Mucosa of descending colon (tissue), 3 donors: ENCODE measurements at regions not wholly inside any gene's neighbourhood (a gene's known extent, or its start where the extent isn't known, plus 50 kb on each side); places are given as distances from the start of the nearest gene placed in this dataset.

Source experiments
- ATAC-seq: fragments of 200-7000 bp; cut with Tn5 transposase; one replicate; pipeline ENCODE4 v1.9.1; 2020; ENCODE audit warnings: mild to moderate bottlenecking, moderate library complexity
- DNase-seq, 3 donors: peaks; one replicate each; pipeline ENCODE4 v3.0.0-alpha.2; 2020
- H3K36me3 ChIP-seq: fragments of 200-600 bp; one replicate; pipeline ENCODE4 v1.8.0; 2021; ENCODE audit warnings: low read depth, mild to moderate bottlenecking
- H3K4me1 ChIP-seq: fragments of 200-600 bp; one replicate; pipeline ENCODE4 v1.8.0; 2021; ENCODE audit warnings: low read depth, mild to moderate bottlenecking
- H3K4me3 ChIP-seq: fragments of 200-600 bp; one replicate; pipeline ENCODE4 v1.8.0; 2021; ENCODE audit warnings: mild to moderate bottlenecking
- H3K9me3 ChIP-seq: fragments of 200-600 bp; one replicate; pipeline ENCODE4 v1.8.0; 2021; ENCODE audit warnings: mild to moderate bottlenecking
- CTCF ChIP-seq: fragments of 200-600 bp; IDR thresholded peaks from one replicate; pipeline ENCODE4 v1.8.0; 2022; ENCODE audit warnings: antibody characterized with exemption, mild to moderate bottlenecking
- intact Hi-C, 2 donors: fragments of 100-400 bp; cut with DNase I in 1 of 2; cut with micrococcal nuclease in 1 of 2; formaldehyde crosslinking; loops; one replicate each; pipeline versions ENCODE4 v1.11.0 to v1.11.1; 2022; cut with DNase I, micrococcal nuclease
- donor health status: DM: no; HTN: no; CAD: no; lungs with moderate emphysema.
- donor health status: DM: no; HTN: no; CAD: no.
- donor health status: DM: no; HTN: yes; CAD: no.

- no peaks in the 10 kb centered on the region for H3K4me1 ChIP-seq
- no peaks in the 10 kb centered on the region for H3K36me3 ChIP-seq
- TF ChIP-seq CTCF = no peak
- peaks cover 11% of the 10 kb centered on the region for H3K9me3 ChIP-seq
- ATAC-seq (no peak), DNase-seq (no peak)
- no peak overlapping the region for H3K4me3 ChIP-seq
- intact Hi-C loops = no loop called here
Measured at GRCh38 chr1:90135286-90135685, 140.4 kb downstream of the ZNF326 start.

- no peak overlapping the region for H3K4me3 ChIP-seq
- no peak for ATAC-seq
- no peak for DNase-seq
- peaks cover 4% of the 10 kb centered on the region for H3K9me3 ChIP-seq
- intact Hi-C loops = no loop called here
- H3K36me3 ChIP-seq = no peaks in the 10 kb centered on the region
- no peaks in the 10 kb centered on the region for H3K4me1 ChIP-seq
- no peak for TF ChIP-seq CTCF
Measured at GRCh38 chr1:90134175-90134955, 139.5 kb downstream of the ZNF326 start.

- H3K4me1 ChIP-seq = no peaks in the 10 kb centered on the region
- ATAC-seq (peak; percentile 78), DNase-seq (peak in 1 of 3 donors; percentile 76)
- peak; percentile 17 for TF ChIP-seq CTCF
- H3K9me3 ChIP-seq = no peaks in the 10 kb centered on the region
- H3K4me3 ChIP-seq = no peak overlapping the region
- no peaks in the 10 kb centered on the region for H3K36me3 ChIP-seq
- intact Hi-C loops = no loop called here
Measured at GRCh38 chr1:90133133-90133532, 138.2 kb downstream of the ZNF326 start.

GRCh38 chr1:90132306-90132705, 137.4 kb downstream of the ZNF326 start:
- no peak for TF ChIP-seq CTCF
- DNase-seq = no peak
- ATAC-seq = no peak
- Histone ChIP-seq H3K4me1 (no peaks in the 10 kb centered on the region), H3K9me3 (no peaks in the 10 kb centered on the region), H3K36me3 (no peaks in the 10 kb centered on the region), H3K4me3 (no peak overlapping the region)
- intact Hi-C loops = no loop called here

- peak; percentile 66 for ATAC-seq
- Histone ChIP-seq H3K36me3 (no peaks in the 10 kb centered on the region), H3K9me3 (no peaks in the 10 kb centered on the region), H3K4me3 (no peak overlapping the region), H3K4me1 (no peaks in the 10 kb centered on the region)
- no peak for DNase-seq
- TF ChIP-seq CTCF = no peak
- intact Hi-C loops = no loop called here
Measured at GRCh38 chr1:90127288-90127953, 132.5 kb downstream of the ZNF326 start.
